ENCODE measurements at regions not wholly inside any gene's neighbourhood (a gene's known extent, or its start where the extent isn't known, plus 50 kb on each side); places are given as distances from the start of the nearest gene placed in this dataset.

GRCh38 chr2:184203661-184204060 is 394.7 kb upstream of the ZNF804A start:
- TF ChIP-seq EZH2phosphoT487 (IDR thresholded peaks at IDR 0.05; ENCODE audit: insufficient read depth, low read depth) (no peak), EZH2 (IDR thresholded peaks at IDR 0.05; ENCODE audit: insufficient read depth, poor library complexity, severe bottlenecking) (no peak)

Data from GM23248 (cell line).